ENCODE measurements at regions not wholly inside any gene's neighbourhood (a gene's known extent, or its start where the extent isn't known, plus 50 kb on each side); places are given as distances from the start of the nearest gene placed in this dataset.

- no peaks in the 10 kb centered on the region for H3K36me3 ChIP-seq (ENCODE audit: low read depth)
- ATAC-seq (no peak), DNase-seq (no peak)
- H3K4me3 ChIP-seq, result no peak overlapping the region
- TF ChIP-seq CTCF (IDR thresholded peaks at IDR 0.05), result no peak
- H3K9me3 ChIP-seq, result no peaks in the 10 kb centered on the region
- intact Hi-C loops (cut with DNase I, micrococcal nuclease), result no loop called here
- H3K4me1 ChIP-seq (ENCODE audit: low read depth), result no peaks in the 10 kb centered on the region
Measured at GRCh38 chr10:44804661-44805060, 106.5 kb upstream of the TMEM72 start.

DNA sequence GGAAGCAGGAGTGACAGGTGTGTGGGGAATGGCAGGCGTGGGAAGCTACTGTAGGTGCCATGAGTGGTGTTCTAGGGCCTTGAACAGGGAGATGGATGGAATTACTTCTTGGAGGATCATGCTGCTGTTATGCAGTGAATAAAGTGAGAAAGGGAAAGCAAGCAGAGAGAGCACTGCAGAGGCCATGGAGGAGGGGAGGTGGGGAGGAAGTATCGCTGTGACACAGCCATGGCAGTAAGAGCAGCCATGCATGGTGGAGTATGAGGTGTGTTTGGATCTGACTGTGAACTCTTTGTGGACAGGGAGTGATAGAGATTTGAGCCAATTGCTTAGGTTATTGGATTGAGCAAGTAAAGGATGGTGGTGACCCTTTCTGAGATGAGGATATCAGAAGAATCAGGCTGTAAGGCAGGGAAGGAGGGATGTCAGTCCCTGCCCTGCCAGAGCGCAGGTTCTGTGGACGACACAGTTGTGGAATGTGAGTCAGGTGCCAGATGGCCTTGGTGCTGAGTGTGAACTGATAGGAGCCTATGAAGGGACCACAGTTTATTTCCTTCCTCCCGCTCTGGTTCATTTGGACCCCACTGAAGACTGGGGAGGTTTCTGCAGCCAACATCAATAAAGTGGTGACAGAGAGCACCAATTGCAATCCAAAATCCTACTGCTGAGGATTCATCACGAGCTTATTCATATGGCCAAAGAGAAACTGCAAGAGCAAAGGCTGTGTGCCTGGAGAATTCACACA lies 105.5 kb upstream of the TMEM72 start:
- intact Hi-C loops (cut with DNase I, micrococcal nuclease), result no loop called here
- Histone ChIP-seq H3K36me3 (ENCODE audit: low read depth) (no peaks in the 10 kb centered on the region), H3K4me3 (no peak overlapping the region), H3K4me1 (ENCODE audit: low read depth) (no peaks in the 10 kb centered on the region), H3K9me3 (no peaks in the 10 kb centered on the region)
- TF ChIP-seq CTCF (IDR thresholded peaks at IDR 0.05), result no peak
- ATAC-seq (no peak), DNase-seq (no peak)

GRCh38 chr10:44806950-44807349 lies 104.2 kb upstream of the TMEM72 start:
- no peak overlapping the region for H3K4me3 ChIP-seq
- H3K36me3 ChIP-seq (ENCODE audit: low read depth), result no peaks in the 10 kb centered on the region
- H3K4me1 ChIP-seq (ENCODE audit: low read depth), result no peaks in the 10 kb centered on the region
- TF ChIP-seq CTCF (IDR thresholded peaks at IDR 0.05), result no peak
- DNase-seq (no peak), ATAC-seq (no peak)
- intact Hi-C loops (cut with DNase I, micrococcal nuclease), result no loop called here
- H3K9me3 ChIP-seq, result no peaks in the 10 kb centered on the region

DNA sequence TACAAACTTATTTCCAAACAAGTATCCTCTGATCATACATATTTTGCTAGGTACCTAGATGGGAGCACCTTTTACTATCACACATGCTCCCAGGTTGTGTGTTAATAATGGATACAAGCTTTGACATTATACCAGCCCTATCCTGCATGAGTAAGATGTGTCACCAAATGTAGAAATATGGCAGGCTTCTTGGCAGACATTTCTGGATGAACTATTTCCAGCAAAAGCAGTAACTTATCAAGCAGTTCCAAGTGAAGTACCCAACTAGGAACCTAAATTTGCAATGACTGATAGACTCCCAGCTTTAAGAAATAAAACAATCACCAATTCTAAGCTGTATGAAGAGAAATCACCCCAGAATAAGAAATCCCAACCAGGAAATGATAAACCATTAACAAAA lies 103.7 kb upstream of the TMEM72 start:
- Histone ChIP-seq H3K4me3 (no peak overlapping the region), H3K9me3 (no peaks in the 10 kb centered on the region), H3K4me1 (ENCODE audit: low read depth) (no peaks in the 10 kb centered on the region), H3K36me3 (ENCODE audit: low read depth) (no peaks in the 10 kb centered on the region)
- no peak for TF ChIP-seq CTCF (IDR thresholded peaks at IDR 0.05)
- ATAC-seq, result no peak
- intact Hi-C loops (cut with DNase I, micrococcal nuclease), result no loop called here
- DNase-seq, result no peak

- ATAC-seq (no peak), DNase-seq (no peak)
- Histone ChIP-seq H3K9me3 (no peaks in the 10 kb centered on the region), H3K36me3 (ENCODE audit: low read depth) (no peaks in the 10 kb centered on the region), H3K4me3 (no peak overlapping the region), H3K4me1 (ENCODE audit: low read depth) (no peaks in the 10 kb centered on the region)
- no peak for TF ChIP-seq CTCF (IDR thresholded peaks at IDR 0.05)
- intact Hi-C loops (cut with DNase I, micrococcal nuclease), result no loop called here
Measured at GRCh38 chr10:44809647-44810046, 101.5 kb upstream of the TMEM72 start.

DNA sequence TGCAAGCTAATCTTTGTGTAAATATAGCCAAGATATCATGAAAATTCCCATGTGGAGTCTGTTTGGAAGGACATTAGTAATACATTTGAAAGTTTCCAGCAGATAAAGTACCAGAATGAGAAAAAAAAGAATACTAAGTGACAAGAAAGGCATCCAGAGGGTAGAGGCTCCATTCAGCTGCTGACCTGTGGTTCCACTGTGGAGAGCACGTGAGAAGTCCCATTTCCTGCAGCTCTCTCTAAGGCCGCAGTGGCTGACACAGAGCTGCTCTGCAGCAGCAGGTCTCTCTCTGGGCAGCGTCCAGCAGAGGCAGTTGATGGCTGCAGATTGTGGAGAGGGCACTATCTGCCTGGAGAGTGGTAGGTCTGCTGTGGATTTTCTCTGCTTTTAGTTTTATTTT lies 100.1 kb upstream of the TMEM72 start:
- ATAC-seq, result peak; percentile 18

More for the DNA sequence above, 100.1 kb upstream of the TMEM72 start:
- H3K36me3 ChIP-seq (ENCODE audit: low read depth), result no peaks in the 10 kb centered on the region
- DNase-seq, result no peak
- no peak overlapping the region for H3K4me3 ChIP-seq
- intact Hi-C loops (cut with DNase I, micrococcal nuclease), result no loop called here
- TF ChIP-seq CTCF (IDR thresholded peaks at IDR 0.05), result no peak
- H3K9me3 ChIP-seq, result no peaks in the 10 kb centered on the region
- H3K4me1 ChIP-seq (ENCODE audit: low read depth), result no peaks in the 10 kb centered on the region

All from mucosa of descending colon (tissue), 3 donors.